ENCODE measurements at regions not wholly inside any gene's neighbourhood (a gene's known extent, or its start where the extent isn't known, plus 50 kb on each side); places are given as distances from the start of the nearest gene placed in this dataset.

DNA sequence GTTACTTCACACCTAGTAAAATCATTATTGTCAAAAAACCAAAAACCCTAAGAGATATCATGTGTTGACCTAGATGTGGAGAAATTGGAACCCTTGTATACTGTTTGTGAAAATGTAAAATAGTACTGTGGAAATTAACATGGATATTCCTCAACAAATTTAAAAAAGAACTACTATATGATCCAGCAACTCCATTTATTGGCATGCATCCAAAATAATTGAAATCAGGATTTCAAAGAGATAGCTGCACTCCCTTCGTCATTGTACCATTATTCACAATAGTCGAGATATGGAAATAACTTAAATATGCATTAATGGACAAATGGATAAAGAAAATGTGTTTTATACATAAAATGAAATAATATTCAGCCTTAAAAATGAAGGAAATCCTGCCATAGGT is 105.3 kb upstream of the ZC3H15 start:
- intact Hi-C loops (cut with micrococcal nuclease; ENCODE audit: unreplicated experiment) (no loop called here), in situ Hi-C loops (cut with HindIII; ENCODE audit: low pct_unique_long_range_greater_than_20kb, low sequenced_read_pairs) (no loop called here)
- H3K36me3 ChIP-seq (ENCODE audit: control insufficient read depth, insufficient read depth, low read length), result no peaks in the 10 kb centered on the region
- H3K4me1 ChIP-seq (ENCODE audit: control insufficient read depth, insufficient read depth, low read length), result no peaks in the 10 kb centered on the region; the same call in 1 of the 2 replicates
- no peaks in the 10 kb centered on the region for H3K9me3 ChIP-seq (ENCODE audit: control insufficient read depth, insufficient read depth, low read depth, low read length)
- no peak for DNase-seq (ENCODE audit: low read depth, low spot score)
- ChIA-PET CTCF (no interaction called here), POLR2A (no interaction called here)
- TF ChIP-seq TCF7L2 (IDR thresholded peaks at IDR 0.05; ENCODE audit: low read depth, low read length), result no peak
- TF ChIP-seq SIN3A (IDR thresholded peaks at IDR 0.05; ENCODE audit: borderline replicate concordance, insufficient read depth, low read depth, low read length), result no peak
- TF ChIP-seq POLR2AphosphoS5 (IDR thresholded peaks at IDR 0.05; ENCODE audit: low read depth, low read length), result no peak
- TF ChIP-seq, protein P1, sequence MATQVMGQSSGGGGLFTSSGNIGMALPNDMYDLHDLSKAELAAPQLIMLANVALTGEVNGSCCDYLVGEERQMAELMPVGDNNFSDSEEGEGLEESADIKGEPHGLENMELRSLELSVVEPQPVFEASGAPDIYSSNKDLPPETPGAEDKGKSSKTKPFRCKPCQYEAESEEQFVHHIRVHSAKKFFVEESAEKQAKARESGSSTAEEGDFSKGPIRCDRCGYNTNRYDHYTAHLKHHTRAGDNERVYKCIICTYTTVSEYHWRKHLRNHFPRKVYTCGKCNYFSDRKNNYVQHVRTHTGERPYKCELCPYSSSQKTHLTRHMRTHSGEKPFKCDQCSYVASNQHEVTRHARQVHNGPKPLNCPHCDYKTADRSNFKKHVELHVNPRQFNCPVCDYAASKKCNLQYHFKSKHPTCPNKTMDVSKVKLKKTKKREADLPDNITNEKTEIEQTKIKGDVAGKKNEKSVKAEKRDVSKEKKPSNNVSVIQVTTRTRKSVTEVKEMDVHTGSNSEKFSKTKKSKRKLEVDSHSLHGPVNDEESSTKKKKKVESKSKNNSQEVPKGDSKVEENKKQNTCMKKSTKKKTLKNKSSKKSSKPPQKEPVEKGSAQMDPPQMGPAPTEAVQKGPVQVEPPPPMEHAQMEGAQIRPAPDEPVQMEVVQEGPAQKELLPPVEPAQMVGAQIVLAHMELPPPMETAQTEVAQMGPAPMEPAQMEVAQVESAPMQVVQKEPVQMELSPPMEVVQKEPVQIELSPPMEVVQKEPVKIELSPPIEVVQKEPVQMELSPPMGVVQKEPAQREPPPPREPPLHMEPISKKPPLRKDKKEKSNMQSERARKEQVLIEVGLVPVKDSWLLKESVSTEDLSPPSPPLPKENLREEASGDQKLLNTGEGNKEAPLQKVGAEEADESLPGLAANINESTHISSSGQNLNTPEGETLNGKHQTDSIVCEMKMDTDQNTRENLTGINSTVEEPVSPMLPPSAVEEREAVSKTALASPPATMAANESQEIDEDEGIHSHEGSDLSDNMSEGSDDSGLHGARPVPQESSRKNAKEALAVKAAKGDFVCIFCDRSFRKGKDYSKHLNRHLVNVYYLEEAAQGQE (IDR thresholded peaks at IDR 0.05; ENCODE audit: insufficient read depth in 1 of 2, low read depth in 2 of 2, low read length in 1 of 2), result no peak
- TF ChIP-seq, protein P2, sequence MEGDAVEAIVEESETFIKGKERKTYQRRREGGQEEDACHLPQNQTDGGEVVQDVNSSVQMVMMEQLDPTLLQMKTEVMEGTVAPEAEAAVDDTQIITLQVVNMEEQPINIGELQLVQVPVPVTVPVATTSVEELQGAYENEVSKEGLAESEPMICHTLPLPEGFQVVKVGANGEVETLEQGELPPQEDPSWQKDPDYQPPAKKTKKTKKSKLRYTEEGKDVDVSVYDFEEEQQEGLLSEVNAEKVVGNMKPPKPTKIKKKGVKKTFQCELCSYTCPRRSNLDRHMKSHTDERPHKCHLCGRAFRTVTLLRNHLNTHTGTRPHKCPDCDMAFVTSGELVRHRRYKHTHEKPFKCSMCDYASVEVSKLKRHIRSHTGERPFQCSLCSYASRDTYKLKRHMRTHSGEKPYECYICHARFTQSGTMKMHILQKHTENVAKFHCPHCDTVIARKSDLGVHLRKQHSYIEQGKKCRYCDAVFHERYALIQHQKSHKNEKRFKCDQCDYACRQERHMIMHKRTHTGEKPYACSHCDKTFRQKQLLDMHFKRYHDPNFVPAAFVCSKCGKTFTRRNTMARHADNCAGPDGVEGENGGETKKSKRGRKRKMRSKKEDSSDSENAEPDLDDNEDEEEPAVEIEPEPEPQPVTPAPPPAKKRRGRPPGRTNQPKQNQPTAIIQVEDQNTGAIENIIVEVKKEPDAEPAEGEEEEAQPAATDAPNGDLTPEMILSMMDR (IDR thresholded peaks at IDR 0.05), result no peak
- H3K27ac ChIP-seq (ENCODE audit: low read length), result no peak overlapping the region
- no TSS peak for BruUV-seq (replicated peaks)
- no peaks in the 10 kb centered on the region for H3K27me3 ChIP-seq (ENCODE audit: control insufficient read depth, insufficient read depth, low read length)
- no peak for ATAC-seq
- H3K4me3 ChIP-seq (ENCODE audit: low read depth in 2 of 2, low read length in 2 of 2), result no peak overlapping the region

DNA sequence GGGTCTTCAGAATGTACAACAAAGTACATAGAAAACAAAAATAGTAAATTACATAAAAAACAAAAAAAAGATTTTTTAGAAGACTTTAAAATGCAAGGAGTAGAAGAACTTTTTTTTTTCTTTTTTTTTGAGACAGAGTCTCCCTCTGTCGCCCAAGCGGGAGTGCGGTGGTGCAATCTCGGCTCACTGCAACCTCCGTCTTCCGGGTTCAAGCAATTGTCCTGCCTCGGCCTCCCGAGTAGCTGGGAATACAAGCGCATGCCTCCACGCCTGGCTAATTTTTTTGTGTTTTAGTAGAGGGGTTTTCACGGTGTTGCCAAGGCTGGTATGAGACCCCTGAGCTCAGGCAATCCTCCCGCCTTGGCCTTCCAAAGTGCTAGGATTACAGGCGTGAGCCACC is 104.5 kb upstream of the ZC3H15 start:
- no peak for TF ChIP-seq POLR2AphosphoS5 (IDR thresholded peaks at IDR 0.05; ENCODE audit: low read depth, low read length)
- no peak for TF ChIP-seq SIN3A (IDR thresholded peaks at IDR 0.05; ENCODE audit: borderline replicate concordance, insufficient read depth, low read depth, low read length)
- no peak for TF ChIP-seq TCF7L2 (IDR thresholded peaks at IDR 0.05; ENCODE audit: low read depth, low read length)
- TF ChIP-seq, protein P1 (IDR thresholded peaks at IDR 0.05; ENCODE audit: insufficient read depth in 1 of 2, low read depth in 2 of 2, low read length in 1 of 2), result no peak
- TF ChIP-seq, protein P2 (IDR thresholded peaks at IDR 0.05), result no peak
- no peaks in the 10 kb centered on the region for H3K27me3 ChIP-seq (ENCODE audit: control insufficient read depth, insufficient read depth, low read length)
- H3K36me3 ChIP-seq (ENCODE audit: control insufficient read depth, insufficient read depth, low read length), result no peaks in the 10 kb centered on the region
- no peak for ATAC-seq
- ChIA-PET CTCF (no interaction called here), POLR2A (no interaction called here)
- BruUV-seq (replicated peaks), result no TSS peak
- no peak overlapping the region for H3K4me3 ChIP-seq (ENCODE audit: low read depth in 2 of 2, low read length in 2 of 2)
- DNase-seq (ENCODE audit: low read depth, low spot score), result no peak
- intact Hi-C loops (cut with micrococcal nuclease; ENCODE audit: unreplicated experiment) (no loop called here), in situ Hi-C loops (cut with HindIII; ENCODE audit: low pct_unique_long_range_greater_than_20kb, low sequenced_read_pairs) (no loop called here)
- no peaks in the 10 kb centered on the region for H3K9me3 ChIP-seq (ENCODE audit: control insufficient read depth, insufficient read depth, low read depth, low read length)
- no peaks in the 10 kb centered on the region; the same call in 1 of the 2 replicates for H3K4me1 ChIP-seq (ENCODE audit: control insufficient read depth, insufficient read depth, low read length)
- no peak overlapping the region for H3K27ac ChIP-seq (ENCODE audit: low read length)

Data from Panc1 (cell line).